GM12874 (cell line): ENCODE measurements at regions not wholly inside any gene's neighbourhood (a gene's known extent, or its start where the extent isn't known, plus 50 kb on each side); places are given as distances from the start of the nearest gene placed in this dataset.

Experiments
- TF ChIP-seq, protein P1 (sequence below): IDR thresholded peaks from 2 replicates; pipeline ENCODE4 v1.5.1; 2011; ENCODE audit warnings: low read depth, mild to moderate bottlenecking, control low read depth, low read length, moderate library complexity; ENCODE audit not compliant: insufficient read depth

DNA sequence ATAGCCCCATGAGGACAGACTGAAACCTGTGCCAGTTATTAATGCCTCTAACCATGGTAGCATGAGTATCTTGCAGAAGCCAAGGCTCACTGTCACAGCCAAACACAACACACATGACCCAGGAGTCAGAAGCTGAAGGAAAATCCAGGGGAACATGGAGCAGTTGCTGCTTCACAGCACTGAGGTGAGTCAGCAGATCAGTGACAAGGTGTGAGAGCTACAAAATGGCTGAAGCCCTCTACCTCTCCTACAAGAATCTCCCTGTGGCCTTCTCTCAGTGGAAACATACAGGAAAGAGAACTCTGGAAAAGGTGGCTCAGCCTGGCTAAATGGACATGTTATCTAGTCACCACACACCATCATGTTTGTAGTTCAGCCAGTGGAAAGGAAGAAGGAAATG is 93.5 kb downstream of the NAB1 start:
- TF ChIP-seq, protein P1, sequence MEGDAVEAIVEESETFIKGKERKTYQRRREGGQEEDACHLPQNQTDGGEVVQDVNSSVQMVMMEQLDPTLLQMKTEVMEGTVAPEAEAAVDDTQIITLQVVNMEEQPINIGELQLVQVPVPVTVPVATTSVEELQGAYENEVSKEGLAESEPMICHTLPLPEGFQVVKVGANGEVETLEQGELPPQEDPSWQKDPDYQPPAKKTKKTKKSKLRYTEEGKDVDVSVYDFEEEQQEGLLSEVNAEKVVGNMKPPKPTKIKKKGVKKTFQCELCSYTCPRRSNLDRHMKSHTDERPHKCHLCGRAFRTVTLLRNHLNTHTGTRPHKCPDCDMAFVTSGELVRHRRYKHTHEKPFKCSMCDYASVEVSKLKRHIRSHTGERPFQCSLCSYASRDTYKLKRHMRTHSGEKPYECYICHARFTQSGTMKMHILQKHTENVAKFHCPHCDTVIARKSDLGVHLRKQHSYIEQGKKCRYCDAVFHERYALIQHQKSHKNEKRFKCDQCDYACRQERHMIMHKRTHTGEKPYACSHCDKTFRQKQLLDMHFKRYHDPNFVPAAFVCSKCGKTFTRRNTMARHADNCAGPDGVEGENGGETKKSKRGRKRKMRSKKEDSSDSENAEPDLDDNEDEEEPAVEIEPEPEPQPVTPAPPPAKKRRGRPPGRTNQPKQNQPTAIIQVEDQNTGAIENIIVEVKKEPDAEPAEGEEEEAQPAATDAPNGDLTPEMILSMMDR: no peak

DNA sequence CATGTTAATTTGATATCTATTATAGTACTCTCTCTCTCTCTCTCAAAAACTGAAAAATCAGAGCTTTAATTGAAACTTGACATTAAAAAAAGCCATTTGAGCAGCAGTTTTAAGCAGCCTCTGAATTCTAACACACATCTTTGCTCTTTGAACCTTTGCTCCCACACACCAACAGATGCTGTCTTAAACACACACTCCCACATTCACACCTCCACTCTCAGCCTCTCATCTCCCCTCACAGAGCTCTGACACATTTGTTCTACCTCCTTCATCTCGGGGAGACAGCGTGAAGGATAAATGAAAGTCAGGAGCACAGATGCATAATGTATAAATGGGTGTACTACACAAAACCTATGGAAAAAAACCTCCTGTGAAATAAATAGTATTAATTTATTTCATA is 95.2 kb downstream of the NAB1 start:
- TF ChIP-seq, protein P1: no peak

DNA sequence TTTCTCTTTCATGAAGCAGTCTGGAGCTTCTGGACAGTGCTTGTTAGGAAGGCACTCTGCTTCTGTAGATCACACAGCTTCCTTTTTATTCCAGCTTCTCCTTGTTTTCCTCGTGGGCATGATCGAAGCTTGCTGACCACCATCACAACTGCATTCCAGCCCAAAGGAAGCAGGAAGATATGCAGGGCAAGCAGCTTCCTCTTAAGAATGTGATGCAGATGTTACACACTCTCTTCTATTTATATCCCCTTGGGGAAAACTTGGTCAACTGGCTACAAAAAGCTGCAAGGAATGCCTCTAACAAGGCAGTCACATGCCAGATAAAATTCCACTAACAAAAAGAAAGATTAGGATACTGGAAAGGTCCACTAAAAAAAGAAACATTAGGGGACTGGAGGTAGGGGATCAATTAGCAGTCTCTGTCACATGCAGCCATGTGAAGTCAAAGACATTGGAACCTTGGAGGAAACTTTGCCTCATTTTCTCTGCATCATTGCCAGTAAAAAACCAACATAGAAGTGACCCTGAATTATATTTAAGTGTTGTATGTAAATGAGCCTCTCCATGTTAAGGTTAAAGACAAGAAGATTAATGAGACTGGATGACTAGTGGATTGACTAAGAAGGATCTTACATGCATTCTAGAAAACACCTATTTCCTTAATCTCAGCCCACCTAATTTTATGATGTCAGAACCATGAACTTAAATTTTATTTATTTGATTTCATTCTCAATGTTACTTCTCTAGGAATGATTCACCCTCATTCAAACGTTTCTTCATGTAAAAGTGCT is 98.3 kb downstream of the NAB1 start:
- TF ChIP-seq, protein P1: no peak

DNA sequence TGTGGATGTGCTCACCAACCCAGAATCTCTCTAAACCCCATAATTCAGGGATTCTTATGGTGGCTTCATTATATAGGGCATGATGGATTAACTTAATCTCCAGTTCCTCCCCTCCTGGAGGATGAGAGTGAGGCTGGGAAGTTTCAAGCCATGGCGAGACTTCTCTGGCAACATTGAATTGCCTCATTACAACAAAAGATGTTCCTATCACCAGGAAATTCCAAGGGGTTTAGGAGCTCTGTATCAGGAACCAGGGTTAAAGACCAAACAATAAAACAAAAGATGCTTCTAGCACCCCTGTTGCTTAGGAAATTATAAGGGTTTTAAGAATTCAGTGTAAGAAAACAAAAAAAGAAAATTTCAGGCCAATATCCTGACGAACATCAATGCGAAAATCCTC is 100.1 kb downstream of the NAB1 start:
- TF ChIP-seq, protein P1: no peak

DNA sequence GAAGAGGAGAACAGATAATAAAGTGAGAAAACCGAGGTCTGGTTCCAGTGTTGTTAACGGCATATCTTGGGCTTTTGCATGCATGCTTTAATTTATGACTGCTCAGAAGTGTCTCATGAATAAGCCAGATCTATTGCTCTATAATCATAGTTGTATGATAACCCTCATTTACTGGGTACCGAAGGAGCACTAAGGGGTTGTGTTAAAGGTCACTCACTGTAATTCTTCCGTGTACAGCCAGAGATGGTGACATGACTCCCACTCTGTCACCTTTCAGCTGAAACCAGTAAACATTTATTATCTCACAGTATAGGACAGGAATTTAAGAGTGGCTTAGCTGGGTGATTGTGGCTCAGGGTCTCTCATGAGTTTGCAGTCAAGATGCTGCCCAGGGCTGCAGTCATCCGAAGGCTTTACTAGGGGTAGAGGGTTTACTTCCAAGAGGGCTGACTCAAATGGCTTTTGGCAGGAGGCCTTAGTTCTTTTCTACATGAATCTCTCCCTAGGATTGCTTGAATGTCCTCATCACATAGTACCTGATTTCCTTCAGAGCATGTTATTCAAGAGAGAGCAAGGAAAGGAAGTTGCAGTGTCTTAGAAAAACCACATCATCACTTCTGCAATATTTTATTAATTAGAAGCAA is 107.0 kb downstream of the NAB1 start:
- TF ChIP-seq, protein P1: no peak

DNA sequence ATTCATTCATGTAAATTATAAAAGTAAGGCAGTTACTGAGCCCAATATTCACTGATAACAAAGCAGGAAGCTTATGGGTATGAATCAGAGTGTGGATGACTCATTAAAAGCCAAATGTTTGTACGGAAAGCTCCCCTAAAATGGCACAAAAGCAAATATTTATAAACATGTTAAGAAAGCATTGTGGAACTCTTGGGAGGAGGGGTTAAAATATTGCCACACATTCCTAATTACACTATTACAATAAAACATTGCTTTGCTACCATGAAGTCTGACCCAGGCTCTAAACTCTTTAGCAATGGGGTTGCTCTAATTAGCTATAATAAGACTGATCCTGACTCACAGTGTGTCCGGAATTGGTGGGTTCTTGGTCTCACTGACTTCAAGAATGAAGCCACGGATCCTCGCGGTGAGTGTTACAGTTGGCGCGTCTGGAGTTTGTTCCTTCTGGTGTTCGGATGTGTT is 110.9 kb downstream of the NAB1 start:
- TF ChIP-seq, protein P1: no peak

DNA sequence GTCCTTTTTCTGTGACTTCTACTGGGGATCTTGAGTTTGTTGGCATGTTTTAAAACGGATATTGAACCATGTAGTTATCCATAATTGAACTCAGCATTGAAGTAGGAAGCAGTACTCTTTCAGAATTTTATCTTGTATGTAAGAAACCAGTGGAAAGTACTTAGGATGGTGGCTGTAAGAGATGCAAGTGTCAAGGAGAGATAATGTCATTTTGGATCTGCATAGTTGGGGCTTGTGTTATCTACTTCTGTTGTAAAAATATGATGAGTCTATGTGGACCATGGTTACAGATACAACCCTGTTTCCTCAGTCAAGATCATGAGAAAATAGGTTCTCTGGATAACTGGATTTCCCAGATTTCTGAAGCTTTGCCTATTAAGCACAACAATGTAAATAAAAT is 113.7 kb downstream of the NAB1 start:
- TF ChIP-seq, protein P1: no peak
